Tibial nerve (tissue), 4 donors: ENCODE measurements at regions not wholly inside any gene's neighbourhood (a gene's known extent, or its start where the extent isn't known, plus 50 kb on each side); places are given as distances from the start of the nearest gene placed in this dataset.

Source experiments
- CTCF ChIP-seq, 5 experiments: fragments of 200-600 bp in 3 of 5; fragments of 450-650 bp in 2 of 5; sonication (generic) in 3 of 5; IDR thresholded peaks; one replicate each; pipeline ENCODE4 v1.5.1; 2016 to 2019; ENCODE audit warnings: antibody characterized with exemption in 5 of 5, mild to moderate bottlenecking in 3 of 5, moderate library complexity in 2 of 5
- EP300 ChIP-seq, 2 donors: sonication (generic); formaldehyde crosslinking; IDR thresholded peaks; one replicate each; pipeline ENCODE4 v1.6.1; 2017; ENCODE audit warnings: antibody characterized with exemption in 2 of 2, mild to moderate bottlenecking in 1 of 2

GRCh38 chr6:132004668-132005067, 53.5 kb upstream of the CCN2 start:
- no peak for TF ChIP-seq CTCF (IDR thresholded peaks at IDR 0.05)
- TF ChIP-seq EP300 (IDR thresholded peaks at IDR 0.05), result no peak
